K562 (cell line): ENCODE measurements at regions not wholly inside any gene's neighbourhood (a gene's known extent, or its start where the extent isn't known, plus 50 kb on each side); places are given as distances from the start of the nearest gene placed in this dataset.

ENCODE experiments used
- ATAC-seq: fragments of 200-7000 bp; cut with Tn5 transposase; 3 replicates; pipeline ENCODE4 v1.9.1; 2020; ENCODE audit warnings: moderate library complexity
- BruUV-seq: library from RNA; stranded (reverse); fragments of 400-500 nt; replicated peaks from 2 replicates; lab custom pipeline; 2021; lab: Mats Ljungman, UMichigan
- CTCF ChIA-PET: fragments of 300-600 bp; formaldehyde crosslinking; extraction: SDS; loops from one replicate; lab custom pipeline; 2021; ENCODE audit warnings: low intra/inter-chr PET ratio; lab: Yijun Ruan, JAX
- POLR2A ChIA-PET: fragments of 300-600, 350-650 bp; sonication (Branson Sonifier 250); formaldehyde crosslinking; extraction: SDS; loops from one replicate; lab custom pipeline; 2021; ENCODE audit warnings: antibody characterized with exemption, inconsistent platforms; lab: Yijun Ruan, JAX
- DNase-seq, 4 experiments: peaks; one replicate each; pipeline versions ENCODE4 v3.0.0 to v3.0.0-alpha.2; 2011 to 2018; ENCODE audit warnings: low spot score in 3 of 4, mixed read lengths in 3 of 4; ENCODE audit errors: extremely low read depth in 1 of 4
- FAIRE-seq: peaks from 2 replicates; lab custom pipeline; 2011; peaks lifted over from hg19 to GRCh38; lab: Jason Lieb, UNC
- H2AFZ ChIP-seq: 2 replicates; pipeline ENCODE4 v1.6.0; 2011; ENCODE audit warnings: low read depth, low read length, control low read depth, inconsistent platforms
- H3K27ac ChIP-seq: fragments of 200-600 bp; 3 replicates; pipeline ENCODE4 v1.8.0; 2011; ENCODE audit warnings: low read depth, mild to moderate bottlenecking, control low read depth, inconsistent platforms, low read length, moderate library complexity, mixed read lengths; ENCODE audit errors: extremely low read depth
- H3K27me3 ChIP-seq, 2 experiments: fragments of 300-600 bp in 1 of 2; 2 replicates in 1 of 2; 3 replicates in 1 of 2; pipeline versions ENCODE4 v1.6.0 to v1.8.0; 2011; ENCODE audit warnings: inconsistent platforms in 2 of 2, low read length in 2 of 2, mild to moderate bottlenecking in 1 of 2, mixed read lengths in 1 of 2, moderate library complexity in 1 of 2; ENCODE audit not compliant: control insufficient read depth in 2 of 2, insufficient read depth in 2 of 2
- H3K36me3 ChIP-seq: fragments of 300-600 bp; 3 replicates; pipeline ENCODE4 v1.8.0; 2011; ENCODE audit warnings: mild to moderate bottlenecking, low read length, inconsistent platforms; ENCODE audit not compliant: control insufficient read depth, insufficient read depth
- H3K4me1 ChIP-seq, 2 experiments: fragments of 200-600 bp in 1 of 2; replicated peaks in 1 of 2; 2 replicates in 1 of 2; 3 replicates in 1 of 2; pipeline versions ENCODE4 v1.5.1 to v1.8.0; 2011; ENCODE audit warnings: inconsistent platforms in 2 of 2, low read length in 2 of 2, mild to moderate bottlenecking in 1 of 2, mixed read lengths in 1 of 2, moderate library complexity in 1 of 2; ENCODE audit not compliant: control insufficient read depth in 2 of 2, insufficient read depth in 2 of 2
- H3K4me2 ChIP-seq: 2 replicates; pipeline ENCODE4 v1.6.1; 2011; ENCODE audit warnings: low read length, control low read depth, inconsistent platforms, mixed read lengths; ENCODE audit not compliant: insufficient read depth
- H3K4me3 ChIP-seq: fragments of 200-600 bp; sonication (generic), shearing (Covaris generic); 2 replicates; pipeline ENCODE4 v1.5.1; 2016; ENCODE audit warnings: control low read depth, inconsistent platforms
- H3K79me2 ChIP-seq: fragments of 200-600 bp; 3 replicates; pipeline ENCODE4 v1.8.0; 2011; ENCODE audit warnings: low read length, inconsistent platforms; ENCODE audit not compliant: control insufficient read depth, insufficient read depth
- H3K9ac ChIP-seq, 2 experiments: 2 replicates each; pipeline versions ENCODE4 v1.6.0 to v1.6.1; 2011; ENCODE audit warnings: low read depth in 2 of 2, low read length in 2 of 2, control low read depth in 1 of 2, inconsistent platforms in 1 of 2, mild to moderate bottlenecking in 1 of 2, mixed read lengths in 1 of 2; ENCODE audit not compliant: insufficient read depth in 1 of 2
- H3K9me1 ChIP-seq: one replicate; pipeline ENCODE4 v1.6.0; 2011; ENCODE audit warnings: inconsistent platforms, mild to moderate bottlenecking, low read length, moderate library complexity; ENCODE audit not compliant: control insufficient read depth, insufficient read depth
- H3K9me3 ChIP-seq: replicated peaks from 2 replicates; pipeline ENCODE4 v1.5.1; 2011; ENCODE audit warnings: low read depth, low read length, inconsistent platforms; ENCODE audit not compliant: control insufficient read depth, insufficient read depth
- H4K20me1 ChIP-seq: replicated peaks from 2 replicates; pipeline ENCODE4 v1.6.1; 2011; ENCODE audit warnings: low read length, inconsistent platforms, mixed read lengths; ENCODE audit not compliant: control insufficient read depth, insufficient read depth
- ARHGAP35 ChIP-seq: fragments of 450-650 bp; IDR thresholded peaks from 2 replicates; pipeline ENCODE4 v1.6.1; 2018; ENCODE audit not compliant: partially characterized antibody
- ARID2 ChIP-seq: fragments of 450-650 bp; IDR thresholded peaks from 2 replicates; pipeline ENCODE4 v1.6.1; 2017; ENCODE audit warnings: antibody characterized with exemption, mild to moderate bottlenecking
- BCL6 ChIP-seq: fragments of 250-450 bp; sonication (Bioruptor Pico); IDR thresholded peaks from 2 replicates; pipeline ENCODE4 v1.4.0; 2020
- CEBPZ ChIP-seq: fragments of 150-350 bp; IDR thresholded peaks from 2 replicates; pipeline ENCODE4 v1.6.1; 2014; ENCODE audit warnings: low read depth, mild to moderate bottlenecking, low read length, borderline replicate concordance
- CHD4 ChIP-seq: fragments of 200-600 bp; sonication (generic); IDR thresholded peaks from 3 replicates; pipeline ENCODE4 v1.6.1; 2012; ENCODE audit warnings: low read depth, mild to moderate bottlenecking, mixed read lengths, low read length, inconsistent platforms; ENCODE audit not compliant: insufficient read depth, insufficient replicate concordance, poor library complexity, severe bottlenecking
- E2F3 ChIP-seq: fragments of 250-450 bp; sonication (Bioruptor Pico); IDR thresholded peaks from 2 replicates; pipeline ENCODE4 v1.4.0; 2020; ENCODE audit warnings: mild to moderate bottlenecking
- GTF2E2 ChIP-seq: fragments of 200-800 bp; sonication (Bioruptor generic); IDR thresholded peaks from 2 replicates; pipeline ENCODE4 v1.6.1; 2016; ENCODE audit warnings: missing genetic modification characterization, missing compliant biosample characterization
- HDAC8 ChIP-seq: fragments of 450-650 bp; IDR thresholded peaks from 2 replicates; pipeline ENCODE4 v1.6.1; 2016; ENCODE audit warnings: mild to moderate bottlenecking, missing genetic modification characterization, moderate library complexity, missing compliant biosample characterization
- KDM1A ChIP-seq, 2 experiments: fragments of 450-650 bp; IDR thresholded peaks; 2 replicates each; pipeline ENCODE4 v1.6.1; 2016; ENCODE audit warnings: mild to moderate bottlenecking in 2 of 2
- NCOA4 ChIP-seq: fragments of 450-650 bp; IDR thresholded peaks from 2 replicates; pipeline ENCODE4 v1.6.1; 2018; ENCODE audit warnings: mild to moderate bottlenecking; ENCODE audit not compliant: partially characterized antibody
- NFIX ChIP-seq: fragments of 250-450 bp; sonication (Bioruptor Pico); IDR thresholded peaks from 2 replicates; pipeline ENCODE4 v1.4.0; 2020; ENCODE audit warnings: low read depth, mild to moderate bottlenecking, moderate library complexity
- POLR2A ChIP-seq: fragments of 450-650 bp; conservative IDR thresholded peaks from 2 replicates; pipeline ENCODE4 v1.6.1; 2016
- RFX5 ChIP-seq: IDR thresholded peaks from 2 replicates; pipeline ENCODE4 v1.6.1; 2011; ENCODE audit warnings: low read depth, mild to moderate bottlenecking, improper control_type of control experiment, low read length
- SIRT6 ChIP-seq: IDR thresholded peaks from one replicate; pipeline ENCODE4 v1.6.1; 2012; ENCODE audit warnings: low read depth, mild to moderate bottlenecking, control low read depth, inconsistent platforms, low read length, moderate library complexity
- ZNF644 ChIP-seq: fragments of 200-800 bp; sonication (Bioruptor generic); IDR thresholded peaks from 2 replicates; pipeline ENCODE4 v1.6.1; 2016; ENCODE audit warnings: low read depth, missing genetic modification characterization, missing compliant biosample characterization
- WGBS: fragments of 100-300 bp; shearing (Covaris generic); methylation state at CpG from one replicate; pipeline ENCODE4 v1.1.6; 2016; ENCODE audit warnings: low coverage, mixed read lengths; ENCODE audit not compliant: insufficient coverage; ENCODE audit errors: missing lambda C conversion rate; 5-methylcytosine and 5-hydroxymethylcytosine counted together
- in situ Hi-C: fragments of 300-500 bp; cut with MboI; formaldehyde crosslinking; loops from 4 replicates; pipeline ENCODE4 v1.15.0; 2018; ENCODE audit warnings: inconsistent platforms, mixed read lengths
- intact Hi-C: fragments of 100-400 bp; cut with micrococcal nuclease; formaldehyde crosslinking; loops from 2 replicates; pipeline ENCODE4 v1.14.2; 2022
- TF ChIP-seq, protein P1 (sequence below): fragments of 250-450 bp; sonication (Bioruptor Pico); IDR thresholded peaks from 2 replicates; pipeline ENCODE4 v1.8.0; 2022; ENCODE audit warnings: inconsistent platforms, mild to moderate bottlenecking, moderate library complexity, borderline replicate concordance
- TF ChIP-seq, protein P2 (sequence below), 2 experiments: fragments of 150-350 bp in 1 of 2; IDR thresholded peaks; 2 replicates each; pipeline ENCODE4 v1.6.1; 2012 to 2016; ENCODE audit warnings: low read depth in 2 of 2, low read length in 2 of 2, mild to moderate bottlenecking in 1 of 2, moderate library complexity in 1 of 2

- Histone ChIP-seq H3K27me3 (no peaks in the 10 kb centered on the region), H3K4me3 (no peak overlapping the region), H3K36me3 (no peaks in the 10 kb centered on the region), H4K20me1 (no peaks in the 10 kb centered on the region), H3K9me3 (no peaks in the 10 kb centered on the region; the same call in 1 of the 2 replicates), H3K4me2 (no peak overlapping the region), H3K9ac (no peak overlapping the region), H3K9me1 (no peaks in the 10 kb centered on the region), H3K4me1 (no peaks in the 10 kb centered on the region), H3K27ac (no peak overlapping the region), H2AFZ (no peak overlapping the region), H3K79me2 (no peaks in the 10 kb centered on the region)
- DNase-seq = no peak
- no peak for FAIRE-seq
- WGBS = 2% methylated on average over 4 of the region's 4 CpGs
- in situ Hi-C loops = no loop called here
- ChIA-PET CTCF (no interaction called here), POLR2A (no interaction called here)
- ATAC-seq = no peak
- intact Hi-C loops = no loop called here
- no TSS peak for BruUV-seq
- TF ChIP-seq CHD4 = no peak
- no peak for TF ChIP-seq BCL6 (CRISPR knock-in tag)
- TF ChIP-seq SIRT6 = no peak
- no peak for TF ChIP-seq ARHGAP35
- TF ChIP-seq NCOA4 = no peak
- TF ChIP-seq GTF2E2 (tag) = no peak
- TF ChIP-seq, protein P1, sequence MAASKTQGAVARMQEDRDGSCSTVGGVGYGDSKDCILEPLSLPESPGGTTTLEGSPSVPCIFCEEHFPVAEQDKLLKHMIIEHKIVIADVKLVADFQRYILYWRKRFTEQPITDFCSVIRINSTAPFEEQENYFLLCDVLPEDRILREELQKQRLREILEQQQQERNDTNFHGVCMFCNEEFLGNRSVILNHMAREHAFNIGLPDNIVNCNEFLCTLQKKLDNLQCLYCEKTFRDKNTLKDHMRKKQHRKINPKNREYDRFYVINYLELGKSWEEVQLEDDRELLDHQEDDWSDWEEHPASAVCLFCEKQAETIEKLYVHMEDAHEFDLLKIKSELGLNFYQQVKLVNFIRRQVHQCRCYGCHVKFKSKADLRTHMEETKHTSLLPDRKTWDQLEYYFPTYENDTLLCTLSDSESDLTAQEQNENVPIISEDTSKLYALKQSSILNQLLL (CRISPR knock-in tag) = no peak
- TF ChIP-seq HDAC8 (tag) = no peak
- no peak for TF ChIP-seq ZNF644
- no peak for TF ChIP-seq CEBPZ
- TF ChIP-seq, protein P2, sequence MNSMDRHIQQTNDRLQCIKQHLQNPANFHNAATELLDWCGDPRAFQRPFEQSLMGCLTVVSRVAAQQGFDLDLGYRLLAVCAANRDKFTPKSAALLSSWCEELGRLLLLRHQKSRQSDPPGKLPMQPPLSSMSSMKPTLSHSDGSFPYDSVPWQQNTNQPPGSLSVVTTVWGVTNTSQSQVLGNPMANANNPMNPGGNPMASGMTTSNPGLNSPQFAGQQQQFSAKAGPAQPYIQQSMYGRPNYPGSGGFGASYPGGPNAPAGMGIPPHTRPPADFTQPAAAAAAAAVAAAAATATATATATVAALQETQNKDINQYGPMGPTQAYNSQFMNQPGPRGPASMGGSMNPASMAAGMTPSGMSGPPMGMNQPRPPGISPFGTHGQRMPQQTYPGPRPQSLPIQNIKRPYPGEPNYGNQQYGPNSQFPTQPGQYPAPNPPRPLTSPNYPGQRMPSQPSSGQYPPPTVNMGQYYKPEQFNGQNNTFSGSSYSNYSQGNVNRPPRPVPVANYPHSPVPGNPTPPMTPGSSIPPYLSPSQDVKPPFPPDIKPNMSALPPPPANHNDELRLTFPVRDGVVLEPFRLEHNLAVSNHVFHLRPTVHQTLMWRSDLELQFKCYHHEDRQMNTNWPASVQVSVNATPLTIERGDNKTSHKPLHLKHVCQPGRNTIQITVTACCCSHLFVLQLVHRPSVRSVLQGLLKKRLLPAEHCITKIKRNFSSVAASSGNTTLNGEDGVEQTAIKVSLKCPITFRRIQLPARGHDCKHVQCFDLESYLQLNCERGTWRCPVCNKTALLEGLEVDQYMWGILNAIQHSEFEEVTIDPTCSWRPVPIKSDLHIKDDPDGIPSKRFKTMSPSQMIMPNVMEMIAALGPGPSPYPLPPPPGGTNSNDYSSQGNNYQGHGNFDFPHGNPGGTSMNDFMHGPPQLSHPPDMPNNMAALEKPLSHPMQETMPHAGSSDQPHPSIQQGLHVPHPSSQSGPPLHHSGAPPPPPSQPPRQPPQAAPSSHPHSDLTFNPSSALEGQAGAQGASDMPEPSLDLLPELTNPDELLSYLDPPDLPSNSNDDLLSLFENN (IDR thresholded peaks at IDR 0.05; ENCODE audit: low read depth in 2 of 2, low read length in 2 of 2) = no peak
- TF ChIP-seq E2F3 (CRISPR knock-in tag) = no peak
- no peak for TF ChIP-seq POLR2A
- TF ChIP-seq RFX5 = no peak
- TF ChIP-seq ARID2 = no peak
- TF ChIP-seq NFIX = no peak
- TF ChIP-seq KDM1A (IDR thresholded peaks at IDR 0.05) = no peak
These were observed 665.6 kb downstream of the TRIML1 start for GRCh38 chr4:188804861-188805260.
